Spleen (tissue), 11 donors: ENCODE measurements at regions not wholly inside any gene's neighbourhood (a gene's known extent, or its start where the extent isn't known, plus 50 kb on each side); places are given as distances from the start of the nearest gene placed in this dataset.

Experiments
- DNase-seq: peaks from one replicate; pipeline ENCODE4 v3.0.0-alpha.2; 2020
- H3K27ac ChIP-seq, 8 donors: fragments of 200-600 bp; sonication (generic) in 7 of 8; 1 replicate in 4 of 8; 2 replicates in 4 of 8; pipeline versions ENCODE4 v1.5.0 to v1.8.0; 2016 to 2021; ENCODE audit warnings: inconsistent platforms in 4 of 8, mild to moderate bottlenecking in 4 of 8, moderate library complexity in 1 of 8
- H3K27me3 ChIP-seq, 7 donors: fragments of 200-600 bp; sonication (generic) in 6 of 7; replicated peaks in 1 of 7; 1 replicate in 4 of 7; 2 replicates in 3 of 7; pipeline versions ENCODE4 v1.5.0 to v1.8.0; 2016 to 2021; ENCODE audit warnings: inconsistent platforms in 3 of 7, mild to moderate bottlenecking in 1 of 7
- H3K36me3 ChIP-seq, 6 donors: fragments of 200-600 bp; sonication (generic) in 5 of 6; 1 replicate in 4 of 6; 2 replicates in 2 of 6; pipeline versions ENCODE4 v1.5.0 to v1.8.0; 2016 to 2021; ENCODE audit warnings: inconsistent platforms in 2 of 6
- H3K4me1 ChIP-seq, 6 donors: fragments of 200-600 bp; sonication (generic) in 5 of 6; 1 replicate in 3 of 6; 2 replicates in 3 of 6; pipeline versions ENCODE4 v1.5.0 to v1.8.0; 2016 to 2021; ENCODE audit warnings: inconsistent platforms in 3 of 6
- H3K4me3 ChIP-seq, 8 donors: fragments of 200-600 bp; sonication (generic) in 7 of 8; 1 replicate in 4 of 8; 2 replicates in 4 of 8; pipeline versions ENCODE4 v1.5.0 to v1.8.0; 2016 to 2021; ENCODE audit warnings: inconsistent platforms in 4 of 8, mild to moderate bottlenecking in 4 of 8, moderate library complexity in 2 of 8
- H3K9me3 ChIP-seq, 8 donors: fragments of 200-600 bp; sonication (generic) in 7 of 8; 1 replicate in 4 of 8; 2 replicates in 4 of 8; pipeline versions ENCODE4 v1.5.0 to v1.8.0; 2016 to 2021; ENCODE audit warnings: inconsistent platforms in 4 of 8
- POLR2A ChIP-seq, 3 donors: fragments of 450-650 bp; IDR thresholded peaks; one replicate each; pipeline ENCODE4 v1.5.1; 2017; ENCODE audit warnings: antibody characterized with exemption in 3 of 3, mild to moderate bottlenecking in 1 of 3
- POLR2AphosphoS5 ChIP-seq, 3 donors: sonication (generic); formaldehyde crosslinking; IDR thresholded peaks; one replicate each; pipeline ENCODE4 v1.5.1; 2017; ENCODE audit warnings: antibody characterized with exemption in 3 of 3
- WGBS, 5 donors: extraction: QIAGEN DNeasy Blood & Tissue Kit in 3 of 5; methylation state at CpG; one replicate each; pipeline versions ENCODE4 v1.1.5 to v1.1.7; 2013 to 2018; 5-methylcytosine and 5-hydroxymethylcytosine counted together
- intact Hi-C: fragments of 100-400 bp; cut with DNase I; formaldehyde crosslinking; loops from one replicate; pipeline ENCODE4 v1.15.0; 2023; ENCODE audit warnings: low total_unique reads
- TF ChIP-seq, protein P1 (sequence below), 11 experiments: fragments of 200-600 bp in 7 of 11; fragments of 450-650 bp in 4 of 11; sonication (generic) in 4 of 11; IDR thresholded peaks in 8 of 11; conservative IDR thresholded peaks in 3 of 11; 1 replicate in 7 of 11; 2 replicates in 4 of 11; pipeline versions ENCODE4 v1.4.0 to v1.8.0; 2016 to 2021; ENCODE audit warnings: antibody characterized with exemption in 11 of 11, inconsistent platforms in 4 of 11, mild to moderate bottlenecking in 1 of 11
- donor health status: healthy with polysubstance abuse.
- donor health status: DM: no; HTN: no; CAD: no; lungs with moderate emphysema.
- donor health status: DM: no; HTN: no; CAD: no.
- donor health status: Bipolar disorder and iron deficiency.
- donor health status: healthy.
- donor health status: DM: no; HTN: no; CAD: no.
- donor health status: DM: yes; HTN: yes; CAD: no.

DNA sequence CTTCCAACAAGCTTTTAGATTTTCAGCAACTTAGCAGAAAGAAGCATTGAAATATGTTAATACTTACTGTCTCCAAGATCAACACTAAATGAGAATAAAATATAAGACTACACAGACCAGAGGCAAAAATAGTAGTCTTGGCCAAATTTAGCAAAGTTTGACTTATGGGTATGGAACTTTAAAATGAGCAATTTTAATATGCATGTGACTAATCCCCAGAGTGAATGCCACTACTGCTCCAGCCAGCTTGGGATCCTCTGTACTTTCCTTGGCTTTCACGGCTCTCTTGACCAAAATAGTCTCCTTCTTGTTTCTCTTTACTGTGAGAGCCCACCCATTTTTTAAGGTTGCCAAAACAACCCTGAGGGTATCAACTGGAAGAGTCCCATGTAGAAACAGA is 148.0 kb upstream of the GRIA1 start:
- intact Hi-C loops, result no loop called here

DNA sequence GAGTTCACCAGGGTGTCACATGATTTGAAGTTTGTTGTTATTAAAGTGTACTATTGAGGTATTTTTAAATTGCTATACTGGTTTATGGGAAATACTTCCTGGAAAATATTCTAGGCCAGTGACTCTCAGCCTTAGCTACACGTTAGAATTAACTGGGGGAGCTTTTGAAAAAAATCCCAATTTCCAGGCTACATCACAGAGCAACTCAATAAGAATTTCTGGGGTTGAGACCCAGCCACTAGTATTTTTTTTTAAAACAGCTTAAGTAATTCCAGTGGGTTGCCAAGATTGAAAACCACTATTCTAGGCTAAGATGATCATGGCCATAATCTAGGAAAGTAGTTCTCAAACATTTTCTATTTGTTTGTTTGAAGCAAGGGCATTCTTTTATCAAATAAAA is 142.9 kb upstream of the GRIA1 start:
- TF ChIP-seq, protein P1, sequence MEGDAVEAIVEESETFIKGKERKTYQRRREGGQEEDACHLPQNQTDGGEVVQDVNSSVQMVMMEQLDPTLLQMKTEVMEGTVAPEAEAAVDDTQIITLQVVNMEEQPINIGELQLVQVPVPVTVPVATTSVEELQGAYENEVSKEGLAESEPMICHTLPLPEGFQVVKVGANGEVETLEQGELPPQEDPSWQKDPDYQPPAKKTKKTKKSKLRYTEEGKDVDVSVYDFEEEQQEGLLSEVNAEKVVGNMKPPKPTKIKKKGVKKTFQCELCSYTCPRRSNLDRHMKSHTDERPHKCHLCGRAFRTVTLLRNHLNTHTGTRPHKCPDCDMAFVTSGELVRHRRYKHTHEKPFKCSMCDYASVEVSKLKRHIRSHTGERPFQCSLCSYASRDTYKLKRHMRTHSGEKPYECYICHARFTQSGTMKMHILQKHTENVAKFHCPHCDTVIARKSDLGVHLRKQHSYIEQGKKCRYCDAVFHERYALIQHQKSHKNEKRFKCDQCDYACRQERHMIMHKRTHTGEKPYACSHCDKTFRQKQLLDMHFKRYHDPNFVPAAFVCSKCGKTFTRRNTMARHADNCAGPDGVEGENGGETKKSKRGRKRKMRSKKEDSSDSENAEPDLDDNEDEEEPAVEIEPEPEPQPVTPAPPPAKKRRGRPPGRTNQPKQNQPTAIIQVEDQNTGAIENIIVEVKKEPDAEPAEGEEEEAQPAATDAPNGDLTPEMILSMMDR (IDR thresholded peaks at IDR 0.05 in 8 of 11, conservative IDR thresholded peaks at IDR 0.05 in 3 of 11), result no peak
- Histone ChIP-seq H3K36me3 (no peaks in the 10 kb centered on the region), H3K4me1 (peaks cover 0 to 4% (median 0%) of the 10 kb centered on the region in 6 donors), H3K9me3 (no peaks in the 10 kb centered on the region), H3K4me3 (no peak overlapping the region), H3K27ac (no peak overlapping the region), H3K27me3 (peaks cover 0 to 7% (median 0%) of the 10 kb centered on the region in 7 donors)
- no peak for DNase-seq
- 46 to 69% (median 53%) methylated on average over 1 of the region's 1 CpG for WGBS, 5 donors
- intact Hi-C loops, result no loop called here

More for the DNA sequence above, 148.0 kb upstream of the GRIA1 start:
- no peaks in the 10 kb centered on the region for H3K27me3 ChIP-seq
- no peaks in the 10 kb centered on the region for H3K36me3 ChIP-seq
- no peaks in the 10 kb centered on the region for H3K9me3 ChIP-seq
- WGBS, 5 donors, result 59 to 79% (median 75%) methylated on average over 1 of the region's 1 CpG
- no peak overlapping the region for H3K27ac ChIP-seq
- no peak overlapping the region for H3K4me3 ChIP-seq
- TF ChIP-seq POLR2A (IDR thresholded peaks at IDR 0.05) (no peak), POLR2AphosphoS5 (IDR thresholded peaks at IDR 0.05) (no peak)
- TF ChIP-seq, protein P1 (IDR thresholded peaks at IDR 0.05 in 8 of 11, conservative IDR thresholded peaks at IDR 0.05 in 3 of 11), result no peak
- no peak for DNase-seq
- no peaks in the 10 kb centered on the region for H3K4me1 ChIP-seq

DNA sequence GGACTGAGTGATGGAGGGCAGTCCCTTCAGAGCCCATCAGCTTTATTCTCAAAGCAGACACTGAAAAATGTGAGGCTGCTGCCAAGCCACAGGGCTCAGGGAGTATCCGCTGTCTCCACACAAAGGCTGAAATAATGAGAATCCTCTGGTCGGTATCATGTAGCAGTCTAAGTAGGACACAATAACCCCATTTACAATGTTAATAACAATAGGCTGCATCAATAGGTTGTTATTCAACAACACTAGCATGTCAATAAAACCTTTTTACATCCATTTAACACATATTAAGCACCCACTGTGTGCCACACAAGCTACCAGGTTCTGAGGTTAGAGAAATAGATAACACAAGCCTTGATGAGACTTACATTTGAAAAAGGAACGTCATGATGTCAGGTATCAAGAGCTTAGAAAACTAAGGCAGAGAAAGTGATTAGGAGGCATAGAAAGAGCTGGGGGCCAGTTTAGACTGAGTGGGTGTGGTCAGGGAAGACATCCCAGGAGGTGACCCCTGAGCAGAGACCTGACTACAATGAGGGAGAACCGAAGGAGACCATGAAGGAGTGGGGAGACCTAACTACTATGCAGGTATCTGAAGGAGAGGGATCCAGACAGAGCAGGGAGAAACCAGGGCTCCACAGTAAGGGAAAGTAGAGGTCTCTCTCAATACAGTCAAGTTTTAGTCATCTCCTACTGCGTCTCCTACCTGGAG is 140.1 kb upstream of the GRIA1 start:
- intact Hi-C loops, result no loop called here
- Histone ChIP-seq H3K4me1 (peaks cover 0 to 7% (median 3%) of the 10 kb centered on the region in 6 donors), H3K36me3 (no peaks in the 10 kb centered on the region), H3K9me3 (no peaks in the 10 kb centered on the region), H3K4me3 (no peak overlapping the region), H3K27ac (no peak overlapping the region), H3K27me3 (peaks cover 0 to 10% (median 0%) of the 10 kb centered on the region in 7 donors)
- 34 to 46% (median 36%) methylated on average over 5 of the region's 5 CpGs for WGBS, 5 donors
- TF ChIP-seq, protein P1 (IDR thresholded peaks at IDR 0.05 in 8 of 11, conservative IDR thresholded peaks at IDR 0.05 in 3 of 11), result no peak
- no peak for TF ChIP-seq POLR2A (IDR thresholded peaks at IDR 0.05)
- TF ChIP-seq POLR2AphosphoS5 (IDR thresholded peaks at IDR 0.05), result no peak
- DNase-seq, result no peak

DNA sequence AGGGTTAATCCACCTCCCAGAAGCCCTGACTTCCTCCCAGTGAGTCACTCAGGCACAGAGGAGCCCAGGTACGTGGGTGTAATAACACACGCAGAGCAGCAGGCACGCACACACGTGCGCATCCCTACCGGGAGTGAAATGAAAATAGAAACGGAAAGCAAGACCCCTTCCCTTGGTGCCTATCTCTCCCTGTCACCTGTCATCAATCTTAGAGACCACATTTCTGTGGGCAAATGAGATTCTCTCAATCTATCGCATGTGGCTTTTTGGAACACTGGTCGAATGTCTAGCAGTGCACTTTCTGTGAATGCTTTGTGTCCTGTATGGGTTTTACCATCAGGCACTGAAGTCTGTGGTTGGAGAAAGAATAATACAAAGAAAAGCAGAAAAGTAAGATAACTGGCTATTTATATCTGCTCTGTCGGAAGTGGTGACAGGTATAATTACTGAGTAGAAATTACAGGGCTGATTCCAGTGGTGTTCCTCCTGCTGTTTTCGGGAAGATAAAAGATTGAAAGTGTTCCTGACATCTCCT is 137.7 kb upstream of the GRIA1 start:
- Histone ChIP-seq H3K4me1 (peaks cover 0 to 7% (median 3%) of the 10 kb centered on the region in 6 donors), H3K27me3 (peaks cover 0 to 10% (median 0%) of the 10 kb centered on the region in 7 donors), H3K4me3 (peak overlapping the region in 3 of 8 donors; percentile 4 to 57 (median 15)), H3K9me3 (peaks cover 0 to 4% (median 0%) of the 10 kb centered on the region in 8 donors), H3K27ac (no peak overlapping the region), H3K36me3 (no peaks in the 10 kb centered on the region)
- TF ChIP-seq POLR2A (IDR thresholded peaks at IDR 0.05), result no peak
- no peak for TF ChIP-seq POLR2AphosphoS5 (IDR thresholded peaks at IDR 0.05)
- TF ChIP-seq, protein P1 (IDR thresholded peaks at IDR 0.05 in 8 of 11, conservative IDR thresholded peaks at IDR 0.05 in 3 of 11), result no peak
- intact Hi-C loops, result no loop called here
- WGBS, 5 donors, result 4 to 13% (median 6%) methylated on average over 11 of the region's 11 CpGs
- no peak for DNase-seq
